ENCODE measurements at regions not wholly inside any gene's neighbourhood (a gene's known extent, or its start where the extent isn't known, plus 50 kb on each side); places are given as distances from the start of the nearest gene placed in this dataset.

GRCh38 chr2:2765176-2765800 is 434.2 kb upstream of the MYT1L start:
- no peak for DNase-seq (ENCODE audit: low spot score)

GRCh38 chr2:2764739-2765138 is 433.7 kb upstream of the MYT1L start:
- DNase-seq (ENCODE audit: low spot score), result no peak

GRCh38 chr2:2764001-2764355 is 432.9 kb upstream of the MYT1L start:
- DNase-seq (ENCODE audit: low spot score), result no peak

- no peak for DNase-seq (ENCODE audit: low spot score)
These were observed 432.4 kb upstream of the MYT1L start for GRCh38 chr2:2763351-2764000.

GRCh38 chr2:2762913-2763312 is 431.8 kb upstream of the MYT1L start:
- no peak for DNase-seq (ENCODE audit: low spot score)

- DNase-seq (ENCODE audit: low spot score), result no peak
These were observed 431.3 kb upstream of the MYT1L start for GRCh38 chr2:2762166-2762908.

- no peak for DNase-seq (ENCODE audit: low spot score)
These were observed 427.8 kb upstream of the MYT1L start for GRCh38 chr2:2758793-2759367.

GRCh38 chr2:2757764-2758163 is 426.7 kb upstream of the MYT1L start:
- no peak for DNase-seq (ENCODE audit: low spot score)

GRCh38 chr2:2756886-2757285 is 425.8 kb upstream of the MYT1L start:
- no peak for DNase-seq (ENCODE audit: low spot score)

- no peak for DNase-seq (ENCODE audit: low spot score)
These were observed 424.9 kb upstream of the MYT1L start for GRCh38 chr2:2755990-2756389.

GRCh38 chr2:2754940-2755339 is 423.9 kb upstream of the MYT1L start:
- DNase-seq (ENCODE audit: low spot score), result no peak

GRCh38 chr2:2751715-2752315 is 420.7 kb upstream of the MYT1L start:
- no peak for DNase-seq (ENCODE audit: low spot score)

- no peak for DNase-seq (ENCODE audit: low spot score)
These were observed 420.0 kb upstream of the MYT1L start for GRCh38 chr2:2750867-2751714.

GRCh38 chr2:2749206-2749598 is 418.1 kb upstream of the MYT1L start:
- no peak for DNase-seq (ENCODE audit: low spot score)

GRCh38 chr2:2748399-2749205 is 417.5 kb upstream of the MYT1L start:
- no peak for DNase-seq (ENCODE audit: low spot score)

GRCh38 chr2:2747797-2748301 is 416.8 kb upstream of the MYT1L start:
- no peak for DNase-seq (ENCODE audit: low spot score)

- no peak for DNase-seq (ENCODE audit: low spot score)
These were observed 415.7 kb upstream of the MYT1L start for GRCh38 chr2:2746731-2747130.

- DNase-seq (ENCODE audit: low spot score), result no peak
These were observed 414.1 kb upstream of the MYT1L start for GRCh38 chr2:2744958-2745715.

- DNase-seq (ENCODE audit: low spot score), result no peak
These were observed 413.0 kb upstream of the MYT1L start for GRCh38 chr2:2744107-2744506.

- no peak for DNase-seq (ENCODE audit: low spot score)
These were observed 412.1 kb upstream of the MYT1L start for GRCh38 chr2:2743164-2743571.

Data from HuH-7 (cell line).